HG02623 (cell line): ENCODE measurements at regions not wholly inside any gene's neighbourhood (a gene's known extent, or its start where the extent isn't known, plus 50 kb on each side); places are given as distances from the start of the nearest gene placed in this dataset.
A peak's percentile ranks its signal among the peaks of the same experiment; 100 is the strongest.

ENCODE experiments used
- ATAC-seq: cut with Tn5 transposase; IDR thresholded peaks from one replicate; pipeline ENCODE4 v1.9.1; 2021; ENCODE audit warnings: moderate library complexity; ENCODE audit not compliant: unreplicated experiment

- ATAC-seq: peak; percentile 69
These were observed 558.2 kb upstream of the DIPK2B start for GRCh38 chrX:45758738-45759397.

GRCh38 chrX:45758319-45758718 is 557.6 kb upstream of the DIPK2B start:
- ATAC-seq: peak; percentile 33

GRCh38 chrX:45757272-45757671 is 556.6 kb upstream of the DIPK2B start:
- no peak for ATAC-seq

- ATAC-seq: no peak
These were observed 555.9 kb upstream of the DIPK2B start for GRCh38 chrX:45756557-45756956.

- ATAC-seq: no peak
These were observed 555.0 kb upstream of the DIPK2B start for GRCh38 chrX:45755703-45756102.

- ATAC-seq: no peak
These were observed 550.5 kb upstream of the DIPK2B start for GRCh38 chrX:45751156-45751555.

GRCh38 chrX:45750639-45751038 is 550.0 kb upstream of the DIPK2B start:
- no peak for ATAC-seq

- ATAC-seq: no peak
These were observed 548.7 kb upstream of the DIPK2B start for GRCh38 chrX:45749375-45749774.

GRCh38 chrX:45748369-45748774 is 547.7 kb upstream of the DIPK2B start:
- ATAC-seq: no peak

- ATAC-seq: no peak
These were observed 547.2 kb upstream of the DIPK2B start for GRCh38 chrX:45747905-45748304.

- ATAC-seq: no peak
These were observed 544.8 kb upstream of the DIPK2B start for GRCh38 chrX:45745479-45745878.

- no peak for ATAC-seq
These were observed 543.4 kb upstream of the DIPK2B start for GRCh38 chrX:45743906-45744625.

- ATAC-seq: no peak
These were observed 542.4 kb upstream of the DIPK2B start for GRCh38 chrX:45743081-45743533.

- no peak for ATAC-seq
These were observed 539.6 kb upstream of the DIPK2B start for GRCh38 chrX:45740291-45740690.

- no peak for ATAC-seq
These were observed 534.9 kb upstream of the DIPK2B start for GRCh38 chrX:45735571-45735970.

GRCh38 chrX:45731448-45731847 is 530.8 kb upstream of the DIPK2B start:
- no peak for ATAC-seq

GRCh38 chrX:45727761-45728160 is 527.1 kb upstream of the DIPK2B start:
- no peak for ATAC-seq

GRCh38 chrX:45722471-45722870 is 521.8 kb upstream of the DIPK2B start:
- ATAC-seq: no peak

GRCh38 chrX:45719751-45720501 is 519.2 kb upstream of the DIPK2B start:
- ATAC-seq: no peak

GRCh38 chrX:45718676-45719075 is 518.0 kb upstream of the DIPK2B start:
- no peak for ATAC-seq

- no peak for ATAC-seq
These were observed 516.1 kb upstream of the DIPK2B start for GRCh38 chrX:45716750-45717149.

- no peak for ATAC-seq
These were observed 515.1 kb upstream of the DIPK2B start for GRCh38 chrX:45715748-45716147.
